GM12865 (cell line): ENCODE measurements at regions not wholly inside any gene's neighbourhood (a gene's known extent, or its start where the extent isn't known, plus 50 kb on each side); places are given as distances from the start of the nearest gene placed in this dataset.
"Not testable (repeated sequence)": the region's sequence is repeated elsewhere in the genome, so short reads cannot be mapped to it uniquely, and the experiment has no call there.

ENCODE experiments used
- DNase-seq: peaks from one replicate; pipeline ENCODE4 v3.0.0; 2010; ENCODE audit warnings: low read depth
- H3K4me3 ChIP-seq: 2 replicates; pipeline ENCODE4 v1.5.1; 2011; ENCODE audit warnings: mild to moderate bottlenecking, low read depth, low read length, control low read depth
- TF ChIP-seq, protein P1 (sequence below): IDR thresholded peaks from 2 replicates; pipeline ENCODE4 v1.5.1; 2011; ENCODE audit warnings: low read length, control low read depth, low read depth, inconsistent platforms; ENCODE audit not compliant: insufficient read depth; ENCODE audit errors: missing control alignments

DNA sequence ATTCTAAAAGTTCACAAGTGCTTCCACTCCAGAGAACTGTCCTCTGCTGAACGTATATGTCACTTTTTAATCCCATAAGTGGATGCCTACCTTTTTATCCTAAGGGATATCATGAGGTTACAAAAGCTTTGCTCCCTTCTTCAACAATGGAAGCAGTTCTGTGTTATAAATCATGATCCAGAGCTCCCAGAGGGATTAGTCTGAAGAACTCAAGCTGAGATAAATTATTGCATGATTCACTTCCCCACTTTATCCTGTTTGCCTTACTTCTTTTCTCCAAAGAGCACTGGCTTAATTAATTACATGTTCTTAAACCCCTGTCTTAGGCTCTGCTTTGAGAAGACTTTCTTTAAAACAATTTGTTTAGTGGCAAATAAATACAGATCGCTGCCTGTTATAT is 246.7 kb downstream of the PCDH17 start:
- TF ChIP-seq, protein P1, sequence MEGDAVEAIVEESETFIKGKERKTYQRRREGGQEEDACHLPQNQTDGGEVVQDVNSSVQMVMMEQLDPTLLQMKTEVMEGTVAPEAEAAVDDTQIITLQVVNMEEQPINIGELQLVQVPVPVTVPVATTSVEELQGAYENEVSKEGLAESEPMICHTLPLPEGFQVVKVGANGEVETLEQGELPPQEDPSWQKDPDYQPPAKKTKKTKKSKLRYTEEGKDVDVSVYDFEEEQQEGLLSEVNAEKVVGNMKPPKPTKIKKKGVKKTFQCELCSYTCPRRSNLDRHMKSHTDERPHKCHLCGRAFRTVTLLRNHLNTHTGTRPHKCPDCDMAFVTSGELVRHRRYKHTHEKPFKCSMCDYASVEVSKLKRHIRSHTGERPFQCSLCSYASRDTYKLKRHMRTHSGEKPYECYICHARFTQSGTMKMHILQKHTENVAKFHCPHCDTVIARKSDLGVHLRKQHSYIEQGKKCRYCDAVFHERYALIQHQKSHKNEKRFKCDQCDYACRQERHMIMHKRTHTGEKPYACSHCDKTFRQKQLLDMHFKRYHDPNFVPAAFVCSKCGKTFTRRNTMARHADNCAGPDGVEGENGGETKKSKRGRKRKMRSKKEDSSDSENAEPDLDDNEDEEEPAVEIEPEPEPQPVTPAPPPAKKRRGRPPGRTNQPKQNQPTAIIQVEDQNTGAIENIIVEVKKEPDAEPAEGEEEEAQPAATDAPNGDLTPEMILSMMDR = no peak
- H3K4me3 ChIP-seq = no peak overlapping the region
- DNase-seq = no peak

DNA sequence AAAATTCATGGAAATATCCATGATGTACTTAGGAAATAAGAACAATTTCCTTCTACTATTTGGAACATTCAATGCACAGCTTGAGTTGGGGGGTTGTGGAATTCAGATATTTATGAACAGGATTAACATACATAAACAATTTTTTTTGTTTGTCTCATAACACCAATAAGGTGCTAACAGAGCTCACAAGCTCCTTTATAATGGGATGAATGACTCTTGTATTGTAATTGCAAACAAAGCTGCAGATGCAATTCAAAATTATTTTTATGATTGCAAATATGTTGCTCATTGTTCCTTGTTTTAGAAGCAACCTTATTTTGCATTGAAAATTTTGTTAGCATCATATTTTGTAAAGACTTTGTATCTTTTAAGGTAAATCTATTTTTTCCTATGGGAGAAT is 265.7 kb downstream of the PCDH17 start:
- no peak overlapping the region for H3K4me3 ChIP-seq
- TF ChIP-seq, protein P1 = no peak
- DNase-seq = no peak

DNA sequence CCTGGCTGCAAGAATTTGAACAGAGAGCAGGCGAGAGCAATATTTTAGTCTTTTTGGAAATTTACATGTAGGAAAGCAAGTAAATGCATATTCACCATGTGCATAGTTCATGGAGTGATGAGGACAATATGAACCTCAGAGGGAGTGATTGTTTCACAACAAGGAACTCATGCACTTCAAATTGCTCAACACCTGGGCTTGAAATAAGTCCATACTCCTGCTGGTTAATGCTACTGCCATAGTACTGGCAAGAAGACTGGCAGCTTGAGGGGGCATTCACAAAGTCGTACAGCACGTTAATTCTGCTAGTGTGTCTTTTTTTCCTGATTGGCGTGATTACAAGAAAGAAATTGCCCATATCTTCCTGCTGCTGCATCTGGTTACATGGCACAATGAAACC is 267.6 kb downstream of the PCDH17 start:
- DNase-seq = no peak
- H3K4me3 ChIP-seq = no peak overlapping the region
- TF ChIP-seq, protein P1 = no peak

DNA sequence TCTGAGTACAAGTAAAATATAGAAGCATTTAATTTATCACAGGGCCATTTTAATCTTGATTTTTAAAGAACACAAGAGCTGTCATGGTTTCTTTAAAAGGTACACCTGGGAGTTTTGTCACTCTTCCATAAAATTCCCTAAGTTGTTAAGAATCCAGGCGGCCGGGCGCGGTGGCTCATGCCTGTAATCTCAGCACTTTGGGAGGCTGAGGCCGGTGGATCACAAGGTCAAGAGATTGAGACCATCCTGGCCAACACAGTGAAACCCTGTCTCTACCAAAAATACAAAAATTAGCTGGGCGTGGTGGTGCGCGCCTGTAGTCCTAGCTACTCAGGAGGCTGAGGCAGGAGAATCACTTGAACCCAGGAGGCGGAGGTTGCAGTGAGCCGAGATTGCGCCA is 278.3 kb downstream of the PCDH17 start:
- not testable (repeated sequence) for H3K4me3 ChIP-seq, DNase-seq

DNA sequence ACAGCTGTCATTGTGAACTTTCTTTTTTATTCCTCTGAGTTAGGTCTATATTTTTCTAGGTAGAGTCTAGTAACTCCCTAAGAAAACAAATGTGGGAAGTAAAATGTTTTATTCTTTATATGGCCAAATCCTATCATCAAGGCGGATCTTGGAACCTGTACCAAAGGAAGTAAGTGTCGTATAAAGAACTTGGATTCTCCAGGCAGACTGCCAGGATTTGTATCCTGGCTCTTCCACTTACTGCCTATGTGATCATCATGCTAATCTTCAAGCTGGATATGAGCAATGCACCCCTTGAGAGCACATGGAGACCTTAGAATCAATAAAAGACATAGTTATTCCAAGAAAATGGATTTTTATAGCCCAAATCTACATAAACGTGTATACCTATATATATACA is 286.5 kb downstream of the PCDH17 start:
- no peak for DNase-seq
- TF ChIP-seq, protein P1 = no peak
- no peak overlapping the region for H3K4me3 ChIP-seq

DNA sequence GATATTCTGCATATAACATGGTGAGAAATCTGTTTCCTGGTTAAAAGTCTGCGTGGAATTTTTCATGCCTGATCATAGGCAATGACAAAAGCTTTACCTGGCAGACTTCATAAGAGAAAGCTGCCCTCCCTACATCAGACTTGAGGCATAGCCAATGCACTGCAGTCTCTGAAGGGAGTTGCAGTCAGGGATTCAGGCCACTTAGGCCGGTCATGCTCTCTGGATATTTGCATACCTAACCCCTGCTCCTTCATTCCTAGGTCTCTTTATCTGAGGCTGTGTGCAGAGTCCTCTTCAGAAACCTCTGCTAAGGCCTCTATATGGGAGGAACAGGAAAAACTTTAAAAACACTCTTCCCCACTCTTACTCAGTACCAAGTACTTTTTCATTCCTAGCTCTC is 287.4 kb downstream of the PCDH17 start:
- TF ChIP-seq, protein P1 = no peak
- no peak overlapping the region for H3K4me3 ChIP-seq
- no peak for DNase-seq

DNA sequence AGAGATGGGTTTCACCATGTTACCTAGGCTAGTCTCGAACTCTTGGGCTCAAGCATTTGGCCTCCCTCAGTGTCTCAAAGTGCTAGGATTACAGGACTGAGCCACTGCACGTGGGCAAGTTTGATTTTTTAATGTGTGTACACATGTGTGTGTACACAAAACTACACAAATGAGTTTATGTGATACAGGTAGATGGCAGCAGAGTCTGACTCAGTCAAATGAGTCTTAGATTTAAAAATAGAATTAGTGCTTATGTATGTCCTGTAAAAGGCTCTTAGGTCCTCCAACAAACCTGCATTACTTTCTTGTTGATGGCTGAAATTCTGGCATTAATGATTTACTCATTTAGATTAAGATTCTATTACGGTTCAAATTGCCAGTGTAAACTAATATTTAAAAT is 293.7 kb downstream of the PCDH17 start:
- DNase-seq = no peak
- TF ChIP-seq, protein P1 = no peak
- no peak overlapping the region for H3K4me3 ChIP-seq

DNA sequence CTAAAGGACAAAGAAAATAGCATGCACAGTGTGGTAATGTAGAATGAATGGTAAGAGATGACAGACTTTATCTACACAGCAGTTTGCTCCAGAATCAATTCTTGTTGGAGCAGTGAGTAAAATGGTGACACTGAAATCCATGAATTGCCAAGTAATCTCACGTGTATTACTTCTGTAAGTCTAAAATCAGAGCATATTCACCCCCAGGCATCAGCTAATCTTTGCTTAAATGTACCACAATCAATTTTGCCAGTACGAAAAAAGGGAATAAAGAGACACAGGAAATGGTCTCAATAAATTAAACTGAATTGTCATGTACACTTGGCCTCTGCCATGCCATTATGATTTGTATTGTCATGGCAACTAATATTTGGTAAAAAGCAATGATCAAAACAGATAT is 294.2 kb downstream of the PCDH17 start:
- no peak overlapping the region for H3K4me3 ChIP-seq
- DNase-seq = no peak

More for the DNA sequence above, 294.2 kb downstream of the PCDH17 start:
- TF ChIP-seq, protein P1 = no peak
